ENCODE measurements at regions not wholly inside any gene's neighbourhood (a gene's known extent, or its start where the extent isn't known, plus 50 kb on each side); places are given as distances from the start of the nearest gene placed in this dataset.
"Not testable (repeated sequence)": the region's sequence is repeated elsewhere in the genome, so short reads cannot be mapped to it uniquely, and the experiment has no call there.

DNA sequence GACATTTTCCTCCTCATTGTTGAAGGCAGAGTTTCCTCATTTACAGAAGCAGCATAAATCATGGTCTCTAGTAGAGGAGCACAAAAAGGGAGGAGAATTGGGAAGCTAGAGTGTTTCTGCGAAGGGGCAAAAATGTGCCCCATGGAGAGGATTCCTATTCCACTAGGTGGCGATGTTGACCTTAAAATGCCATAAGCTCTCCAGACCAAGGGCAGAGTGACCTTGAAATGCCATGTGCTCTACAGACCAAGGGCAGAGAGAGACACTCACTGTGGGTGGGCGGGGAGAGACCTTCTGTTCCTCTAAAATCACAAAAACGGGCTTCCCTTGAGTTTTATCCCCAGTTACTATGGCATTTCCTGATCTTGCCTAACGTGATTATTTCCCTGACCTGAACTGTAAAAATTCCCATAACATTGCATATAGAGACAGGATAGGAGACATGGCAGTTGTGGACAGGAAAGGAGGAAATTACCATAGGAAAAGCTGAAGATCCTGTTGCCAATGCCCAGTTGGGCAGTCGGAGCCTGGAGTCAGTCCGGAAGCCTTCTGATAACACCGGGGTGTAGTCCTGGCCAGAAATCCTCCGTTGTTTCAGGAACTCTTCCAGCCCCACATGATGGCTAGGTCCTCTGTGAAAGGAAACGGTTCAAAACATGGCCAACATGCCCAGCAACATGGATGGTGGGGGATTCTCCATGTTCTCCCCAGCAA lies 567.7 kb downstream of the MAGEB5 start:
- DNase-seq (peak; percentile 11 to 46 (median 18)), ATAC-seq (ENCODE audit: insufficient read depth, low FRiP score) (no peak)
- H3K27ac ChIP-seq (ENCODE audit: low read depth in 1 of 2, low read length in 1 of 2): no peak overlapping the region
- H3K9me3 ChIP-seq (ENCODE audit: control insufficient read depth in 4 of 4, insufficient read depth in 3 of 4, low read length in 3 of 4): no peaks in the 10 kb centered on the region
- H3K36me3 ChIP-seq (ENCODE audit: control insufficient read depth in 4 of 4, insufficient read depth in 4 of 4, low read length in 4 of 4): no peaks in the 10 kb centered on the region
- TF ChIP-seq, protein P1, sequence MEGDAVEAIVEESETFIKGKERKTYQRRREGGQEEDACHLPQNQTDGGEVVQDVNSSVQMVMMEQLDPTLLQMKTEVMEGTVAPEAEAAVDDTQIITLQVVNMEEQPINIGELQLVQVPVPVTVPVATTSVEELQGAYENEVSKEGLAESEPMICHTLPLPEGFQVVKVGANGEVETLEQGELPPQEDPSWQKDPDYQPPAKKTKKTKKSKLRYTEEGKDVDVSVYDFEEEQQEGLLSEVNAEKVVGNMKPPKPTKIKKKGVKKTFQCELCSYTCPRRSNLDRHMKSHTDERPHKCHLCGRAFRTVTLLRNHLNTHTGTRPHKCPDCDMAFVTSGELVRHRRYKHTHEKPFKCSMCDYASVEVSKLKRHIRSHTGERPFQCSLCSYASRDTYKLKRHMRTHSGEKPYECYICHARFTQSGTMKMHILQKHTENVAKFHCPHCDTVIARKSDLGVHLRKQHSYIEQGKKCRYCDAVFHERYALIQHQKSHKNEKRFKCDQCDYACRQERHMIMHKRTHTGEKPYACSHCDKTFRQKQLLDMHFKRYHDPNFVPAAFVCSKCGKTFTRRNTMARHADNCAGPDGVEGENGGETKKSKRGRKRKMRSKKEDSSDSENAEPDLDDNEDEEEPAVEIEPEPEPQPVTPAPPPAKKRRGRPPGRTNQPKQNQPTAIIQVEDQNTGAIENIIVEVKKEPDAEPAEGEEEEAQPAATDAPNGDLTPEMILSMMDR (IDR thresholded peaks at IDR 0.05; ENCODE audit: control extremely low read depth, extremely low read depth): peak; percentile 21
- 45 to 65% methylated on average over 10 of the region's 10 CpGs for WGBS, 2 donors
- H3K4me3 ChIP-seq: no peak overlapping the region
- H3K9ac ChIP-seq (ENCODE audit: insufficient read depth in 1 of 2, low read length in 2 of 2): no peak overlapping the region
- H3K27me3 ChIP-seq (ENCODE audit: control insufficient read depth in 3 of 3, insufficient read depth in 3 of 3, low read length in 2 of 3): no peaks in the 10 kb centered on the region
- H3K4me1 ChIP-seq (ENCODE audit: control insufficient read depth in 5 of 5, insufficient read depth in 5 of 5, low read length in 5 of 5): no peaks in the 10 kb centered on the region

DNA sequence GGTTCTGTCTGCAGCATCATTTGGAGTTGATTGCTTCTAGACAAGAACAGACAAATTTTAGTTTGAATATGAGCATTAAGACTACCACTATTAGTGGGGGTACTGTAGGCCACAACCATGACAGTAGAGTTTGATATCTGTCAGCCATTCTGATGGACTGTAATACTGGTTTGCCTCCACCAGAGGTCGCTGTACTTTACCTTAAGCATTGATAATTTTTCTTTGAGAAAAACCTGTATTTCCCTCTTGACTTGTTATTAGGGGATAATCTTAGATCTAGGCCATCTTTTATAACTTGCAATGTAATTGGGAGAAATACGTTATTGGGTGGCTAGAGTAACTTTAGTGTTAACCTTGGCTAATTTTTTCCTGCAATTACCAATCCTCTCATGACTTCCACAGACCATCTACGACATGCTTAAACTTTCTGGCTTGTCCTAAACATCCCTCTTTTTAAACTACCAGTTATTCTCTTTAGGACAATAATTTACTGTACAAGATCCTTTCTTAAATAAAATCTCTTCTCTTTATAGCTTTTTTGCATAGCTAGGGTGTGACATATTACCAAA lies 562.4 kb downstream of the MAGEB5 start:
- TF ChIP-seq, protein P1 (IDR thresholded peaks at IDR 0.05; ENCODE audit: control extremely low read depth, extremely low read depth): no peak
- no peak for DNase-seq
- 67 to 81% methylated on average over 3 of the region's 3 CpGs for WGBS, 2 donors
- Histone ChIP-seq H3K9ac (ENCODE audit: insufficient read depth in 1 of 2, low read length in 2 of 2) (no peak overlapping the region), H3K27ac (ENCODE audit: low read depth in 1 of 2, low read length in 1 of 2) (no peak overlapping the region), H3K27me3 (ENCODE audit: control insufficient read depth in 3 of 3, insufficient read depth in 3 of 3, low read length in 2 of 3) (no peaks in the 10 kb centered on the region), H3K4me1 (ENCODE audit: control insufficient read depth in 5 of 5, insufficient read depth in 5 of 5, low read length in 5 of 5) (no peaks in the 10 kb centered on the region), H3K36me3 (ENCODE audit: control insufficient read depth in 4 of 4, insufficient read depth in 4 of 4, low read length in 4 of 4) (no peaks in the 10 kb centered on the region), H3K4me3 (no peak overlapping the region), H3K9me3 (ENCODE audit: control insufficient read depth in 4 of 4, insufficient read depth in 3 of 4, low read length in 3 of 4) (peaks cover 0 to 7% (median 1%) of the 10 kb centered on the region in 4 donors)
- ATAC-seq (ENCODE audit: insufficient read depth, low FRiP score): no peak

DNA sequence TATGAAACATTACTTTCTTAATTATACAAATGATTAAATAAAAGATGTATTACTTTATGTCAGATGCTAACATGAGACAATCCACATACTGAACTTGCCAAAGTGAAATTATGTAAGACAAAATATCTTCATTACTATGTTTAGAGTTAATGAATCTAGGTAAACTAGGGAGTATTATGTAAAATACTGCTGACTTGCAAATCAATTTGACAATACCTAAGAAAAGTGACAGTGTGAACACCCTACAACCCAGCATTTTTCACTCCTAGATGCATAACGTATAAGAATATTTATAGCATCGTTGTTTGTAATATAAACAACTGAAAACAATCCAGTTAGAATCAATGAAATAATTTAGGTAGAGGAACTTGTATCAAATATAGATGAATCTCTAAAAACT lies 546.3 kb downstream of the MAGEB5 start:
- Histone ChIP-seq H3K4me3 (no peak overlapping the region), H3K9ac (ENCODE audit: insufficient read depth in 1 of 2, low read length in 2 of 2) (no peak overlapping the region), H3K27ac (ENCODE audit: low read depth in 1 of 2, low read length in 1 of 2) (no peak overlapping the region), H3K9me3 (ENCODE audit: control insufficient read depth in 4 of 4, insufficient read depth in 3 of 4, low read length in 3 of 4) (no peaks in the 10 kb centered on the region), H3K27me3 (ENCODE audit: control insufficient read depth in 3 of 3, insufficient read depth in 3 of 3, low read length in 2 of 3) (no peaks in the 10 kb centered on the region), H3K4me1 (ENCODE audit: control insufficient read depth in 5 of 5, insufficient read depth in 5 of 5, low read length in 5 of 5) (no peaks in the 10 kb centered on the region), H3K36me3 (ENCODE audit: control insufficient read depth in 4 of 4, insufficient read depth in 4 of 4, low read length in 4 of 4) (no peaks in the 10 kb centered on the region)
- ATAC-seq (ENCODE audit: insufficient read depth, low FRiP score) (no peak), DNase-seq (no peak)
- 66 to 97% methylated on average over 2 of the region's 2 CpGs for WGBS, 2 donors
- TF ChIP-seq, protein P1 (IDR thresholded peaks at IDR 0.05; ENCODE audit: control extremely low read depth, extremely low read depth): no peak

DNA sequence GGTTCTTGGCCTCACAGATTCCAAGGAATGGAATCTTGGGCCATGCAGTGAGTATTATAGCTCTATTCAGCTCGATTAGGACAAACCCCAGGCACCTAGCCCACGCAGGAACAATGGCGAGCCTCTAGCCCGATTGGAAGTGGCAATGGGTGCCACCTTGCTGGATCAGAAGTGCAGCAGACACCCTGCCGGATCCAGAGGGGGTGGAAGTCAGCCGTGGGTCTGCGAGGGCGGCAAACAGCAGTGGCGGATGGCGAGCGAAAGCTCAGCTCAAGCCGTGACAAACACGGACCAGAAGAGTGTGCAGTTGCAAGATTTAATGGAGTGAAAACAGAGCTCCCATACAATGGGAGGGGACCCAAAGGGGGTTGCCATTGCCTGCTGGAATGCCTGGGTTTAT lies 539.8 kb downstream of the MAGEB5 start:
- H3K4me3 ChIP-seq; H3K27me3 ChIP-seq (ENCODE audit: control insufficient read depth in 3 of 3, insufficient read depth in 3 of 3, low read length in 2 of 3); ATAC-seq (ENCODE audit: insufficient read depth, low FRiP score); DNase-seq; H3K9ac ChIP-seq (ENCODE audit: insufficient read depth in 1 of 2, low read length in 2 of 2); H3K36me3 ChIP-seq (ENCODE audit: control insufficient read depth in 4 of 4, insufficient read depth in 4 of 4, low read length in 4 of 4); H3K27ac ChIP-seq (ENCODE audit: low read depth in 1 of 2, low read length in 1 of 2); H3K4me1 ChIP-seq (ENCODE audit: control insufficient read depth in 5 of 5, insufficient read depth in 5 of 5, low read length in 5 of 5); H3K9me3 ChIP-seq (ENCODE audit: control insufficient read depth in 4 of 4, insufficient read depth in 3 of 4, low read length in 3 of 4): not testable (repeated sequence)
- WGBS, 2 donors: 82 to 83% methylated on average over 13 of the region's 13 CpGs
